AG09319 (cell line): ENCODE measurements at regions not wholly inside any gene's neighbourhood (a gene's known extent, or its start where the extent isn't known, plus 50 kb on each side); places are given as distances from the start of the nearest gene placed in this dataset.
"Not testable (repeated sequence)": the region's sequence is repeated elsewhere in the genome, so short reads cannot be mapped to it uniquely, and the experiment has no call there.

Experiments
- DNase-seq: peaks from one replicate; pipeline ENCODE4 v3.0.0-alpha.2; 2010; ENCODE audit warnings: low read depth; ENCODE audit errors: extremely low read depth
- TF ChIP-seq, protein P1 (sequence below): IDR thresholded peaks from 2 replicates; pipeline ENCODE4 v1.5.1; 2011; ENCODE audit warnings: low read depth, mild to moderate bottlenecking, inconsistent platforms, low read length, moderate library complexity

- no peak for DNase-seq
- TF ChIP-seq, protein P1, sequence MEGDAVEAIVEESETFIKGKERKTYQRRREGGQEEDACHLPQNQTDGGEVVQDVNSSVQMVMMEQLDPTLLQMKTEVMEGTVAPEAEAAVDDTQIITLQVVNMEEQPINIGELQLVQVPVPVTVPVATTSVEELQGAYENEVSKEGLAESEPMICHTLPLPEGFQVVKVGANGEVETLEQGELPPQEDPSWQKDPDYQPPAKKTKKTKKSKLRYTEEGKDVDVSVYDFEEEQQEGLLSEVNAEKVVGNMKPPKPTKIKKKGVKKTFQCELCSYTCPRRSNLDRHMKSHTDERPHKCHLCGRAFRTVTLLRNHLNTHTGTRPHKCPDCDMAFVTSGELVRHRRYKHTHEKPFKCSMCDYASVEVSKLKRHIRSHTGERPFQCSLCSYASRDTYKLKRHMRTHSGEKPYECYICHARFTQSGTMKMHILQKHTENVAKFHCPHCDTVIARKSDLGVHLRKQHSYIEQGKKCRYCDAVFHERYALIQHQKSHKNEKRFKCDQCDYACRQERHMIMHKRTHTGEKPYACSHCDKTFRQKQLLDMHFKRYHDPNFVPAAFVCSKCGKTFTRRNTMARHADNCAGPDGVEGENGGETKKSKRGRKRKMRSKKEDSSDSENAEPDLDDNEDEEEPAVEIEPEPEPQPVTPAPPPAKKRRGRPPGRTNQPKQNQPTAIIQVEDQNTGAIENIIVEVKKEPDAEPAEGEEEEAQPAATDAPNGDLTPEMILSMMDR, result no peak
Measured at GRCh38 chr9:75811692-75812091, 78.8 kb upstream of the PCSK5 start.

DNA sequence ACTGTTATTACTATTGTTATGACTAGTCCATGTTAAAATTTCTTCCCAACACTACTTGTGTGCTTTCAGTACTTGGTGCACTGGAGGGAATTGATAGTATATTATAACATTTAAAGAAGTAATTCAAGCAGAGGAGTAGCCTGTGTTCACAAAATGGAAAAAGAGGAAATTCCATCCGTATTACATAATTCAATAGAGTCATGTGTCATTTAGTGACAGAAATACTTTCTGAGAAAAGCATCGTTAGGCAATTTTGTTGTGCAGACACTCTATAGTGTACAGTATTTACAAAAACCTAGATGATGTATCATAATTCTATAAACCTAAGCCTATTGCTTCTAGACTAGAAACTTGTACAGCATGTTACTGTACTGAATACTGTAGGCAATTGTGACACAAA lies 78.3 kb upstream of the PCSK5 start:
- DNase-seq, result no peak
- TF ChIP-seq, protein P1, result no peak

GRCh38 chr9:75814667-75815066 lies 75.8 kb upstream of the PCSK5 start:
- TF ChIP-seq, protein P1, result no peak
- DNase-seq, result no peak

GRCh38 chr9:75820471-75821115 lies 69.9 kb upstream of the PCSK5 start:
- DNase-seq, result not testable (repeated sequence)

DNA sequence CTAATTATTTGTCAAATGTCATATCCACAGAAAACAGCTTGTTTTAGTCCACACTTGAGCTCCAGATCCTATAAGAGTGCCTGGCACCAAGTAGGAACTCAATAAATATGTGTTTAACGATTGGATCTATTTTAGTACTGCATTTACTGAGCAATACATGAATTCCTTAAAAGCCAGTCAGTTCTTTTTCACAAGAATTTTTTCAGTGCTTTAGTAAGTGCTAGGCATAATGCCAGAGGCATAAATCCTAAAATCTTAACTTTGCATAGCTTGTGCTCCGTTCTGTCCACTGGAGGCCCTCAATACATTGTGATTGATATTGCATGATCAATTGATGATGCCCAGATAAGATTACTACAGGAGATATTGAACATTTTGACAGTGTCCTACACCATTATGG lies 67.3 kb upstream of the PCSK5 start:
- TF ChIP-seq, protein P1, result no peak
- no peak for DNase-seq

- no peak for DNase-seq
- TF ChIP-seq, protein P1, result no peak
Measured at GRCh38 chr9:75824816-75825568, 65.5 kb upstream of the PCSK5 start.

DNA sequence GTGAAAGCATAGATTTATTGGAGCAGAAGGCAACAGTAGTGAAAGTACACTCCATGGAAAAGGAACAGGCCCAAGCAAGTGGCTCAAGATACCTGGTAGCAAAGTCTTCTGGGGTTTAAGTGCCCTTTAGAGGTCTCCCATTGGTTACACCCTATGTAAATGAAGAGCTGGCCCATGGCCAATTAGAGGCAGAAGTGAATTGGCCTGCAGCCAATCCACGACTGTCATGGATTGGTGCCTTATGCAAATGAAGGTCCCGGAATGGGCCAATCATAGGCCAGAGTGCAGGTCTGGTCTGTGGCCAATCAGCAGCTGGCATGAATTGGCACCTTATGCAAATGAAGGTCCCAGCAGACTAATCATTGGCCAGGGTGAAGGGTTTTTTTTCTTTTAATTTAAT lies 64.2 kb upstream of the PCSK5 start:
- TF ChIP-seq, protein P1, result no peak

More for the DNA sequence above, 64.2 kb upstream of the PCSK5 start:
- DNase-seq, result no peak
